Cardiac muscle cell (in vitro differentiated cells and primary cell): ENCODE measurements at regions not wholly inside any gene's neighbourhood (a gene's known extent, or its start where the extent isn't known, plus 50 kb on each side); places are given as distances from the start of the nearest gene placed in this dataset.
A peak's percentile ranks its signal among the peaks of the same experiment; 100 is the strongest.

Experiments
- DNase-seq, 2 donors: peaks; one replicate each; pipeline versions ENCODE4 v3.0.0 to v3.0.0-alpha.2; 2010 to 2017; ENCODE audit warnings: low read depth in 1 of 2, low spot score in 1 of 2
- H3K27ac ChIP-seq: fragments of 200-600 bp; sonication (generic); 2 replicates; pipeline ENCODE4 v1.5.1; 2016
- H3K27me3 ChIP-seq: fragments of 200-600 bp; sonication (generic); 2 replicates; pipeline ENCODE4 v1.6.0; 2016; ENCODE audit warnings: control low read depth
- H3K36me3 ChIP-seq: fragments of 200-600 bp; sonication (generic); 2 replicates; pipeline ENCODE4 v1.5.1; 2016; ENCODE audit warnings: control low read depth
- H3K4me1 ChIP-seq: fragments of 200-600 bp; sonication (generic); 2 replicates; pipeline ENCODE4 v1.8.1; 2017; ENCODE audit warnings: low read depth, mild to moderate bottlenecking, mixed run types
- H3K4me3 ChIP-seq: fragments of 200-600 bp; sonication (generic); 2 replicates; pipeline ENCODE4 v1.5.1; 2016; ENCODE audit warnings: mild to moderate bottlenecking
- H3K9me3 ChIP-seq: fragments of 200-600 bp; sonication (generic); 2 replicates; pipeline ENCODE4 v1.5.1; 2017; ENCODE audit warnings: low read depth, mild to moderate bottlenecking, control low read depth
- TF ChIP-seq, protein P1 (sequence below): IDR thresholded peaks from 2 replicates; pipeline ENCODE4 v1.5.1; 2012; ENCODE audit warnings: low read depth, mild to moderate bottlenecking, low read length

DNA sequence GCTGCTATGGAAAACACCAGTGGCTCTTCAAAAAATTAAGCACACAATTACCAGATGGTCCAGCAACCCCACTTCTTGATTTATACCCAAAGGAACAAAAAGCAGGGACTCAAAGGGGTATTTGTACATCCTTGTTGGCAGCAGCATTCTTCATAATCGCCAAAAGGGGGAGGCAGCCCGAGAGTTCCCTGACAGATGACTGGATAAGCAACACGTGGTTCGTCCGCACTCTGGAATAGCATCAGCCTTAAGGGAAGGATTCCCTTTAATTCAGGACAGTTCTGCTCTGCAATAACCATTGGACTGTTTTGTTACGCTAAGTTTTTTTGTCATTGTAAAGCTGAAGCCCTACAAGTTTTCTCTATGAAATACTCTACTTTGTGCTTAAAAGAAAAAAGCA is 76.7 kb upstream of the TWIST2 start:
- Histone ChIP-seq H3K36me3 (no peaks in the 10 kb centered on the region), H3K4me3 (no peak overlapping the region), H3K27me3 (no peaks in the 10 kb centered on the region), H3K4me1 (no peaks in the 10 kb centered on the region), H3K9me3 (peaks cover 7% of the 10 kb centered on the region), H3K27ac (no peak overlapping the region)
- TF ChIP-seq, protein P1, sequence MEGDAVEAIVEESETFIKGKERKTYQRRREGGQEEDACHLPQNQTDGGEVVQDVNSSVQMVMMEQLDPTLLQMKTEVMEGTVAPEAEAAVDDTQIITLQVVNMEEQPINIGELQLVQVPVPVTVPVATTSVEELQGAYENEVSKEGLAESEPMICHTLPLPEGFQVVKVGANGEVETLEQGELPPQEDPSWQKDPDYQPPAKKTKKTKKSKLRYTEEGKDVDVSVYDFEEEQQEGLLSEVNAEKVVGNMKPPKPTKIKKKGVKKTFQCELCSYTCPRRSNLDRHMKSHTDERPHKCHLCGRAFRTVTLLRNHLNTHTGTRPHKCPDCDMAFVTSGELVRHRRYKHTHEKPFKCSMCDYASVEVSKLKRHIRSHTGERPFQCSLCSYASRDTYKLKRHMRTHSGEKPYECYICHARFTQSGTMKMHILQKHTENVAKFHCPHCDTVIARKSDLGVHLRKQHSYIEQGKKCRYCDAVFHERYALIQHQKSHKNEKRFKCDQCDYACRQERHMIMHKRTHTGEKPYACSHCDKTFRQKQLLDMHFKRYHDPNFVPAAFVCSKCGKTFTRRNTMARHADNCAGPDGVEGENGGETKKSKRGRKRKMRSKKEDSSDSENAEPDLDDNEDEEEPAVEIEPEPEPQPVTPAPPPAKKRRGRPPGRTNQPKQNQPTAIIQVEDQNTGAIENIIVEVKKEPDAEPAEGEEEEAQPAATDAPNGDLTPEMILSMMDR = peak; percentile 42
- DNase-seq = peak in 1 of 2 donors; percentile 49

DNA sequence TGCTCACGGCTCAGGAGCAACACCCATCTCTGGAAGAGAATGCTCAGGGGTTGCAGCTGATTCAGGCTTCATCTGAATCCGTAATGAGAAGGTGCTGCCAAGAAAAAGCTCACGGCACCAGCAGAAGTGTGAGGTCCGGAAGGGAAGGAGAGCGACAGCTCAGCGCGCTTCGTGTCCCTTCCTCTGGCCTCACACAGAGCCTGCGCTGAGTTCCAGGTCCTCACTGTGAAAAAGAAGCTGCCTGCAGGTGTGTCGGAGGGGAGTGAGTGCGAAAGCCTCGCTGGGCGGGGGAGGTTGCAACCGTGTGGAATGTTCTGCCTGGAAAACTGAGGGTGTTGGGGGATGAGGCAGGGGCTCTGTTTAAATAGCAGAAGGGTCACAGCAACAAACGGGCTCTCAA is 76.2 kb upstream of the TWIST2 start:
- TF ChIP-seq, protein P1 = no peak
- Histone ChIP-seq H3K4me3 (no peak overlapping the region), H3K36me3 (no peaks in the 10 kb centered on the region), H3K27ac (no peak overlapping the region), H3K9me3 (peaks cover 7% of the 10 kb centered on the region), H3K4me1 (no peaks in the 10 kb centered on the region), H3K27me3 (no peaks in the 10 kb centered on the region)
- no peak for DNase-seq

DNA sequence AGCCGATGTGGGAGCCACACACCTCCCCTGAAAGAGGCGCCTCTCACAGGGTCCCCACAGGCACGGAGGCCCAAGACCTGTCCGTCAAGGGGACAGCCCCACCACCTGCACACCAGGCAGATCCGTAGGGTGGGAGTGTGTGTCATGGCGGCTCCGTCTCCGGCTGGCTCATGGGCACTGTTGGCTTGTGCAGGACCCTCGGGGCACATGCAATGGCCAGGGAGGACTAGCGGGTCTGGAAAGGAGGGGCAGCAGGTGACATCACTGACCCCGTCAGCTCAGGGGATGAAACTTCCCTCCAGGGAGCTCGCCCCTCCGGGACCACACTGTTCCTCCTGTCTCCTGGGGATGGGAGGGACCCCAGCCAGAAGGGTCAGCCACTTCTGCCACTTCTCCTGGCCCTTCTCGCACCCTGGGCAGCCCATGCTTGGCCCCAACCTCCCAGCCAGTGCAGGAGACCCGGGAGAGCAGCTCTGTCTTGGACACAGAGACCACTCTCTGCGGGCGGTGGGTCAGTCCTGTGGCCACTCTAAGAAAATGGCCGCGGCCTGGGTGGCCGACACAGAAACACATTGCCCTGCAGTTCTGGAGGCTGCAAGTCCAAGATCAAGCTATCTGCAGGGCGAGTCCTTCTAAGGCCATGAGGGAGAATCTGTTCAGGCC is 75.1 kb upstream of the TWIST2 start:
- no peak for DNase-seq
- Histone ChIP-seq H3K27me3 (no peaks in the 10 kb centered on the region), H3K4me3 (no peak overlapping the region), H3K27ac (no peak overlapping the region), H3K9me3 (peaks cover 7% of the 10 kb centered on the region), H3K4me1 (no peaks in the 10 kb centered on the region), H3K36me3 (no peaks in the 10 kb centered on the region)
- TF ChIP-seq, protein P1 = no peak

DNA sequence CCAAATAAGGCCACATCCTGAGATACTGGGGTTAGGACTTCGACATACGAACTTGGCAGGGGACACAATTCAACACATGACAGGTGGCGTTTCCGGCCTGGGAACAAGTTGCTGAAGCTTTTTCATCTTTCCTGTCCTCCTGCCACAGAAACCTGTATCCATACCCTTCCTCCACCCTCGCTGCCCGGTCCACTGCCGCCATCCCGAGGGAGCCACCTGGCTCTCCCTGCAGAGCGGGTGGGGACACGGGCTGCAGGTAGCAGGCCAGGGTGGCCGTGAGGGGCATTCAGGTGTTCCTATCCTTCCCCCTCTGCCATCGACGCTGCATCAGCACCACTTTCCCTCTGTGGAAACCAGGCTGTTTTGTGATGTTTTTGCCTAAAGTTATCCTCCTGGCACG is 74.4 kb upstream of the TWIST2 start:
- no peak for DNase-seq
- Histone ChIP-seq H3K4me1 (no peaks in the 10 kb centered on the region), H3K36me3 (no peaks in the 10 kb centered on the region), H3K27ac (no peak overlapping the region), H3K27me3 (no peaks in the 10 kb centered on the region), H3K9me3 (peaks cover 7% of the 10 kb centered on the region), H3K4me3 (no peak overlapping the region)
- TF ChIP-seq, protein P1 = no peak

DNA sequence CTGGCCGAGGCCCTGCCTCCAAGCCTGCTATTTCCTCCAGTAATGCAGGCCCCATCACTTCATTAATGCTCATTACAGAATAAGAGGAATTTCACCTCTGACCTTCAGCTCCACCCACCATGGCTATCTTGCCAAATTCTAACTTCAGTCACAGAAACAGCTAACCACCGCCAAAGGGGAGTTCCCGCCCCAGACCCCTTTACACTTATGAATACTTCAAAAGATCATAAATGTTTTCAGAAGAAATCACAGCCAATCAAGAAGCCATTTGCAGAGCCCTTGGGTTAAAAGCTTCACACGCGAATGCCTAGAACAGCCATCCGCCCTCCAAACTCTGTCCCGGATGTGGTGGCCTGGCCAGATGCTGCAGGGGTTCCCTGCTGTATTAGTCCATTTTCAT is 73.8 kb upstream of the TWIST2 start:
- TF ChIP-seq, protein P1 = no peak
- H3K4me1 ChIP-seq = no peaks in the 10 kb centered on the region

More for the DNA sequence above, 73.8 kb upstream of the TWIST2 start:
- no peaks in the 10 kb centered on the region for H3K36me3 ChIP-seq
- H3K4me3 ChIP-seq = no peak overlapping the region
- no peak for DNase-seq
- H3K27ac ChIP-seq = no peak overlapping the region
- peaks cover 7% of the 10 kb centered on the region for H3K9me3 ChIP-seq
- H3K27me3 ChIP-seq = no peaks in the 10 kb centered on the region
